Skin epidermis (tissue), 12 donors: ENCODE measurements at regions not wholly inside any gene's neighbourhood (a gene's known extent, or its start where the extent isn't known, plus 50 kb on each side); places are given as distances from the start of the nearest gene placed in this dataset.
"Not testable (repeated sequence)": the region's sequence is repeated elsewhere in the genome, so short reads cannot be mapped to it uniquely, and the experiment has no call there.

Source experiments
- H3K27ac ChIP-seq, 21 experiments: fragments of 200-600 bp; sonication (generic) in 11 of 21; one replicate each; pipeline ENCODE4 v1.5.0; 2020; ENCODE audit warnings: mild to moderate bottlenecking in 3 of 21, inconsistent platforms in 2 of 21, moderate library complexity in 2 of 21
- H3K4me3 ChIP-seq, 7 experiments: fragments of 200-600 bp; sonication (generic) in 2 of 7; one replicate each; pipeline ENCODE4 v1.5.0; 2020; ENCODE audit warnings: inconsistent platforms in 2 of 7, mild to moderate bottlenecking in 2 of 7, moderate library complexity in 1 of 7

- H3K4me3 ChIP-seq, H3K27ac ChIP-seq: not testable (repeated sequence)
Observed at GRCh38 chr3:144023543-144023942, 51.9 kb downstream of the DIPK2A start.

- H3K4me3 ChIP-seq = no peak overlapping the region
- H3K27ac ChIP-seq = peak overlapping the region in 1 of 21 experiments; percentile 36
Observed at GRCh38 chr3:144028798-144029411, 57.3 kb downstream of the DIPK2A start.

- Histone ChIP-seq H3K27ac (no peak overlapping the region), H3K4me3 (no peak overlapping the region)
Observed at GRCh38 chr3:144029769-144030168, 58.1 kb downstream of the DIPK2A start.

GRCh38 chr3:144031938-144032337 is 60.3 kb downstream of the DIPK2A start:
- Histone ChIP-seq H3K4me3 (no peak overlapping the region), H3K27ac (peak overlapping the region in 1 of 21 experiments; percentile 17)

- H3K4me3 ChIP-seq = no peak overlapping the region
- no peak overlapping the region for H3K27ac ChIP-seq
Observed at GRCh38 chr3:144032531-144033239, 61.1 kb downstream of the DIPK2A start.

- Histone ChIP-seq H3K27ac (no peak overlapping the region), H3K4me3 (no peak overlapping the region)
Observed at GRCh38 chr3:144033240-144033589, 61.6 kb downstream of the DIPK2A start.

- H3K27ac ChIP-seq = no peak overlapping the region
- no peak overlapping the region for H3K4me3 ChIP-seq
Observed at GRCh38 chr3:144033863-144034262, 62.2 kb downstream of the DIPK2A start.

GRCh38 chr3:144034715-144035290 is 63.2 kb downstream of the DIPK2A start:
- Histone ChIP-seq H3K4me3 (no peak overlapping the region), H3K27ac (no peak overlapping the region)

- Histone ChIP-seq H3K27ac (no peak overlapping the region), H3K4me3 (no peak overlapping the region)
Observed at GRCh38 chr3:144036498-144036897, 64.9 kb downstream of the DIPK2A start.

GRCh38 chr3:144039661-144040060 is 68.0 kb downstream of the DIPK2A start:
- no peak overlapping the region for H3K4me3 ChIP-seq
- no peak overlapping the region for H3K27ac ChIP-seq

GRCh38 chr3:144041960-144042556 is 70.4 kb downstream of the DIPK2A start:
- no peak overlapping the region for H3K27ac ChIP-seq

GRCh38 chr3:144045766-144046165 is 74.1 kb downstream of the DIPK2A start:
- Histone ChIP-seq H3K4me3 (no peak overlapping the region), H3K27ac (no peak overlapping the region)

More at GRCh38 chr3:144041960-144042556, 70.4 kb downstream of the DIPK2A start:
- no peak overlapping the region for H3K4me3 ChIP-seq

- Histone ChIP-seq H3K4me3 (no peak overlapping the region), H3K27ac (no peak overlapping the region)
Observed at GRCh38 chr3:144049374-144049773, 77.8 kb downstream of the DIPK2A start.

GRCh38 chr3:144051211-144051610 is 79.6 kb downstream of the DIPK2A start:
- H3K4me3 ChIP-seq = no peak overlapping the region

GRCh38 chr3:144052275-144052674 is 80.7 kb downstream of the DIPK2A start:
- Histone ChIP-seq H3K4me3 (no peak overlapping the region), H3K27ac (no peak overlapping the region)

More at GRCh38 chr3:144051211-144051610, 79.6 kb downstream of the DIPK2A start:
- H3K27ac ChIP-seq = no peak overlapping the region

- Histone ChIP-seq H3K4me3 (no peak overlapping the region), H3K27ac (no peak overlapping the region)
Observed at GRCh38 chr3:144053121-144053520, 81.5 kb downstream of the DIPK2A start.

- Histone ChIP-seq H3K27ac (no peak overlapping the region), H3K4me3 (no peak overlapping the region)
Observed at GRCh38 chr3:144054766-144055165, 83.1 kb downstream of the DIPK2A start.

- no peak overlapping the region for H3K27ac ChIP-seq
- H3K4me3 ChIP-seq = no peak overlapping the region
Observed at GRCh38 chr3:144055604-144056003, 84.0 kb downstream of the DIPK2A start.

GRCh38 chr3:144058713-144059112 is 87.1 kb downstream of the DIPK2A start:
- Histone ChIP-seq H3K27ac (no peak overlapping the region), H3K4me3 (no peak overlapping the region)

- Histone ChIP-seq H3K4me3 (no peak overlapping the region), H3K27ac (no peak overlapping the region)
Observed at GRCh38 chr3:144059481-144059880, 87.9 kb downstream of the DIPK2A start.

GRCh38 chr3:144060881-144061280 is 89.3 kb downstream of the DIPK2A start:
- Histone ChIP-seq H3K27ac (no peak overlapping the region), H3K4me3 (no peak overlapping the region)
